Breast epithelium (tissue), 3 donors: ENCODE measurements at regions not wholly inside any gene's neighbourhood (a gene's known extent, or its start where the extent isn't known, plus 50 kb on each side); places are given as distances from the start of the nearest gene placed in this dataset.

Experiments used
- POLR2A ChIP-seq: fragments of 450-650 bp; IDR thresholded peaks from one replicate; pipeline ENCODE4 v1.6.1; 2016; ENCODE audit warnings: antibody characterized with exemption, mild to moderate bottlenecking, moderate library complexity
- POLR2AphosphoS5 ChIP-seq, 3 donors: sonication (generic); formaldehyde crosslinking; IDR thresholded peaks; one replicate each; pipeline ENCODE4 v1.6.1; 2017; ENCODE audit warnings: antibody characterized with exemption in 3 of 3
- TF ChIP-seq, protein P1 (sequence below), 3 donors: fragments of 450-650 bp; IDR thresholded peaks; one replicate each; pipeline ENCODE4 v1.5.1; 2016 to 2017; ENCODE audit warnings: antibody characterized with exemption in 3 of 3, mild to moderate bottlenecking in 3 of 3, moderate library complexity in 3 of 3

DNA sequence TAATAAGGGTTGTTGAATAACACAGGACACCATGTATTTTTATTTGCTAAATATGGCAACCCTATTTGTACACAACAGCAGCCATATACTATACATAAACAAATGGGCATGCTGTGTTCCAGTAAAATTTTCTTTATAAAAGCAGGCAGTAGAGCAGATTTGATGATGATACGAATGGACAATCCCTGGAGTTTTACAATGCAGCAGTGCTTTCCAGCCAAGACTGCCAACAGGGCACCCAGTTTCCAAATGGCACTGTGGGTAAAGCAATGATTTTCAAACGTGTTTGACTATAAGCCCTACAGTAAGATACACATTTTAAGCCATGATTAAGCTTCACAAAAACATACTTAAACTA lies 282.7 kb downstream of the NUAK1 start:
- TF ChIP-seq, protein P1, sequence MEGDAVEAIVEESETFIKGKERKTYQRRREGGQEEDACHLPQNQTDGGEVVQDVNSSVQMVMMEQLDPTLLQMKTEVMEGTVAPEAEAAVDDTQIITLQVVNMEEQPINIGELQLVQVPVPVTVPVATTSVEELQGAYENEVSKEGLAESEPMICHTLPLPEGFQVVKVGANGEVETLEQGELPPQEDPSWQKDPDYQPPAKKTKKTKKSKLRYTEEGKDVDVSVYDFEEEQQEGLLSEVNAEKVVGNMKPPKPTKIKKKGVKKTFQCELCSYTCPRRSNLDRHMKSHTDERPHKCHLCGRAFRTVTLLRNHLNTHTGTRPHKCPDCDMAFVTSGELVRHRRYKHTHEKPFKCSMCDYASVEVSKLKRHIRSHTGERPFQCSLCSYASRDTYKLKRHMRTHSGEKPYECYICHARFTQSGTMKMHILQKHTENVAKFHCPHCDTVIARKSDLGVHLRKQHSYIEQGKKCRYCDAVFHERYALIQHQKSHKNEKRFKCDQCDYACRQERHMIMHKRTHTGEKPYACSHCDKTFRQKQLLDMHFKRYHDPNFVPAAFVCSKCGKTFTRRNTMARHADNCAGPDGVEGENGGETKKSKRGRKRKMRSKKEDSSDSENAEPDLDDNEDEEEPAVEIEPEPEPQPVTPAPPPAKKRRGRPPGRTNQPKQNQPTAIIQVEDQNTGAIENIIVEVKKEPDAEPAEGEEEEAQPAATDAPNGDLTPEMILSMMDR (IDR thresholded peaks at IDR 0.05): no peak
- TF ChIP-seq POLR2A: no peak
- no peak for TF ChIP-seq POLR2AphosphoS5 (IDR thresholded peaks at IDR 0.05)
